Heart left ventricle (tissue), 16 donors: ENCODE measurements at regions not wholly inside any gene's neighbourhood (a gene's known extent, or its start where the extent isn't known, plus 50 kb on each side); places are given as distances from the start of the nearest gene placed in this dataset.
A peak's percentile ranks its signal among the peaks of the same experiment; 100 is the strongest.
"Not testable (repeated sequence)": the region's sequence is repeated elsewhere in the genome, so short reads cannot be mapped to it uniquely, and the experiment has no call there.

Source experiments
- ATAC-seq, 4 donors: fragments of 200-7000 bp; cut with Tn5 transposase; one replicate each; pipeline ENCODE4 v1.9.1; 2020 to 2022; ENCODE audit warnings: moderate library complexity in 4 of 4, mild to moderate bottlenecking in 3 of 4, moderate number of reproducible peaks in 1 of 4
- DNase-seq, 5 donors: peaks; one replicate each; pipeline ENCODE4 v3.0.0-alpha.2; 2020
- H3K27ac ChIP-seq, 12 donors: fragments of 200-600 bp; sonication (generic) in 4 of 12; one replicate each; pipeline versions ENCODE4 v1.5.0 to v1.8.0; 2016 to 2022; ENCODE audit warnings: mild to moderate bottlenecking in 2 of 12
- H3K27me3 ChIP-seq, 9 donors: fragments of 200-600 bp; sonication (generic) in 2 of 9; one replicate each; pipeline versions ENCODE4 v1.5.1 to v1.8.0; 2016 to 2022; ENCODE audit warnings: mild to moderate bottlenecking in 3 of 9
- H3K36me3 ChIP-seq, 9 donors: fragments of 200-600 bp; sonication (generic) in 2 of 9; one replicate each; pipeline versions ENCODE4 v1.5.0 to v1.8.0; 2018 to 2022; ENCODE audit warnings: mild to moderate bottlenecking in 2 of 9
- H3K4me1 ChIP-seq, 12 donors: fragments of 200-600 bp; sonication (generic) in 4 of 12; one replicate each; pipeline versions ENCODE4 v1.5.0 to v1.8.0; 2016 to 2022; ENCODE audit warnings: mild to moderate bottlenecking in 3 of 12
- H3K4me3 ChIP-seq, 12 donors: fragments of 200-600 bp; sonication (generic) in 4 of 12; one replicate each; pipeline versions ENCODE4 v1.5.0 to v1.8.0; 2017 to 2022; ENCODE audit warnings: mild to moderate bottlenecking in 9 of 12, moderate library complexity in 4 of 12
- H3K9me3 ChIP-seq, 12 donors: fragments of 200-600 bp; sonication (generic) in 4 of 12; one replicate each; pipeline versions ENCODE4 v1.5.0 to v1.8.0; 2016 to 2022; ENCODE audit warnings: mild to moderate bottlenecking in 1 of 12
- CTCF ChIP-seq, 12 donors: fragments of 200-600 bp; sonication (generic) in 4 of 12; IDR thresholded peaks; one replicate each; pipeline versions ENCODE4 v1.5.0 to v1.8.0; 2018 to 2022; ENCODE audit warnings: antibody characterized with exemption in 12 of 12, mild to moderate bottlenecking in 5 of 12
- POLR2A ChIP-seq, 2 donors: fragments of 450-650 bp; IDR thresholded peaks; one replicate each; pipeline ENCODE4 v1.6.1; 2017; ENCODE audit warnings: antibody characterized with exemption in 2 of 2, mild to moderate bottlenecking in 2 of 2, moderate library complexity in 2 of 2
- WGBS, 4 donors: extraction: QIAGEN DNeasy Blood & Tissue Kit in 2 of 4; methylation state at CpG; one replicate each; pipeline versions ENCODE4 v1.1.5 to v1.1.7; 2013 to 2018; 5-methylcytosine and 5-hydroxymethylcytosine counted together
- intact Hi-C, 10 donors: fragments of 100-400 bp; cut with DNase I; formaldehyde crosslinking; loops; one replicate each; pipeline versions ENCODE4 v1.11.1 to v1.14.2; 2022
- donor health status: ischemic (EF 13 %, LVEDD 7.1; RV severe dilation, severe dysfunction).
- donor health status: healthy with polysubstance abuse.
- donor health status: DM: no; HTN: yes; CAD: no.
- donor health status: DM: no; HTN: no; CAD: no.
- donor health status: ischemic (EF 25% LVEDD 6.9; RV normal size, moderate dysfunction).
- donor health status: ischemic (EF 25% LVEDD 5.7; RV mildly dilated, moderate dysfunction).
- donor health status: healthy.
- donor health status: DM: yes; HTN: yes; CAD: no.
- donor health status: ischemic (EF 35%, LVEDD 5.7; RV mildly dilated, moderate dysfunction).
- donor health status: nonischemic (EF 11% LVEDD 7.7; RV severe dilation, severe dysfunction).
- donor health status: DM: yes; HTN: yes; CAD: no.
- donor health status: PGD.
- donor health status: ischemic (EF 29% LVEDD 5.4; RV normal size, mild dysfunction).
- donor health status: nonischemic (EF 23%, LVEDD 6.1; RV moderate dilation, normal function).

GRCh38 chr9:40914772-40915659, 213.5 kb downstream of the FOXD4L6 start:
- ATAC-seq (peak in 2 of 4 donors; percentile 23 to 25), DNase-seq (no peak)
- Histone ChIP-seq H3K27me3 (no peaks in the 10 kb centered on the region), H3K27ac (no peak overlapping the region), H3K4me1 (no peaks in the 10 kb centered on the region), H3K4me3 (no peak overlapping the region), H3K9me3 (peaks cover 0 to 94% (median 87%) of the 10 kb centered on the region in 12 donors), H3K36me3 (no peaks in the 10 kb centered on the region)
- 49 to 58% (median 51%) methylated on average over 5 of the region's 5 CpGs for WGBS, 4 donors
- intact Hi-C loops = no loop called here
- no peak for TF ChIP-seq POLR2A (IDR thresholded peaks at IDR 0.05)
- no peak for TF ChIP-seq CTCF (IDR thresholded peaks at IDR 0.05)

- WGBS, 4 donors = 55 to 67% (median 59%) methylated on average over 8 of the region's 8 CpGs
- intact Hi-C loops = no loop called here
- no peak for TF ChIP-seq POLR2A (IDR thresholded peaks at IDR 0.05)
- TF ChIP-seq CTCF (IDR thresholded peaks at IDR 0.05) = no peak
- peaks cover 0 to 94% (median 87%) of the 10 kb centered on the region in 12 donors for H3K9me3 ChIP-seq
- ATAC-seq (peak in 2 of 4 donors; percentile 21 to 23), DNase-seq (no peak)
- no peaks in the 10 kb centered on the region for H3K36me3 ChIP-seq
- H3K27me3 ChIP-seq = no peaks in the 10 kb centered on the region
- no peak overlapping the region for H3K4me3 ChIP-seq
- no peak overlapping the region for H3K27ac ChIP-seq
- H3K4me1 ChIP-seq = no peaks in the 10 kb centered on the region
These were observed 214.4 kb downstream of the FOXD4L6 start for GRCh38 chr9:40913928-40914673.

- H3K4me3 ChIP-seq = no peak overlapping the region
- 60 to 68% (median 65%) methylated on average over 11 of the region's 11 CpGs for WGBS, 4 donors
- no peaks in the 10 kb centered on the region for H3K4me1 ChIP-seq
- intact Hi-C loops = no loop called here
- no peaks in the 10 kb centered on the region for H3K27me3 ChIP-seq
- H3K9me3 ChIP-seq = peaks cover 0 to 95% (median 90%) of the 10 kb centered on the region in 12 donors
- TF ChIP-seq CTCF (IDR thresholded peaks at IDR 0.05) (no peak), POLR2A (IDR thresholded peaks at IDR 0.05) (no peak)
- H3K27ac ChIP-seq = no peak overlapping the region
- ATAC-seq (peak in 1 of 4 donors; percentile 4), DNase-seq (no peak)
- no peaks in the 10 kb centered on the region for H3K36me3 ChIP-seq
These were observed 215.3 kb downstream of the FOXD4L6 start for GRCh38 chr9:40913096-40913719.

GRCh38 chr9:40912679-40913078, 215.8 kb downstream of the FOXD4L6 start:
- WGBS, 4 donors = 67 to 77% (median 74%) methylated on average over 4 of the region's 4 CpGs
- intact Hi-C loops, DNase-seq, H3K27ac ChIP-seq, H3K4me3 ChIP-seq, H3K4me1 ChIP-seq, H3K36me3 ChIP-seq, H3K27me3 ChIP-seq, ATAC-seq: not testable (repeated sequence)
- H3K9me3 ChIP-seq = peaks cover 0 to 96% (median 95%) of the 10 kb centered on the region in 12 donors
